ENCODE measurements at regions not wholly inside any gene's neighbourhood (a gene's known extent, or its start where the extent isn't known, plus 50 kb on each side); places are given as distances from the start of the nearest gene placed in this dataset.

DNA sequence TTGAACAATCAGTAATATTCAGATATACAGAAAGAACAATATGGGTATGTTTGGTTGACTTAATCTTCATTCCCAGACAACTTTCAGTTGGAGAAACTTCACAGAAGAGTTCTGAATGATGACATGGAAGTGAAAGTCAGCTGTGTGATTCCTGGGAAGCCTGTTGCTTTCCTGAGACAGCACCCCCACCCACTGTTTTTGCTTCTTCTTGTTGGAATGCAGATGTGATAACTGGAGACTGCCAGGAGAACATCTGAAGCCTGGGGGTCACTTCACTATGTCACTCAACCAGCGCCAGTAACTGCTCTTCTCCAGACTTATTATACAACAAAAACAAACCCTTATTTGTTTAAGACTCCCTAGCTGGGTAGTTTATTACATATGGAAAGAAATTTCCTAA is 599.4 kb downstream of the ZIC1 start:
- H3K4me3 ChIP-seq: no peak overlapping the region
- ATAC-seq (no peak), DNase-seq (no peak)
- in situ Hi-C loops (cut with MboI; ENCODE audit: low sequenced_read_pairs in 4 of 4) (no loop called here), intact Hi-C loops (cut with DNase I; ENCODE audit: low total_unique reads) (no loop called here)
- H3K9me3 ChIP-seq: no peaks in the 10 kb centered on the region
- H3K27ac ChIP-seq: no peak overlapping the region
- TF ChIP-seq CTCF (IDR thresholded peaks at IDR 0.05 in 4 of 5, conservative IDR thresholded peaks at IDR 0.05 in 1 of 5) (no peak), POLR2A (IDR thresholded peaks at IDR 0.05) (no peak)
- H3K27me3 ChIP-seq: no peaks in the 10 kb centered on the region
- H3K4me1 ChIP-seq: no peaks in the 10 kb centered on the region
- H3K36me3 ChIP-seq: no peaks in the 10 kb centered on the region

- DNase-seq: no peak
- H3K4me1 ChIP-seq: no peaks in the 10 kb centered on the region
- ATAC-seq: no peak
- in situ Hi-C loops (cut with MboI; ENCODE audit: low sequenced_read_pairs in 4 of 4): no loop called here
- no peaks in the 10 kb centered on the region for H3K27me3 ChIP-seq
- no peak overlapping the region for H3K27ac ChIP-seq
- TF ChIP-seq POLR2A (IDR thresholded peaks at IDR 0.05) (no peak), CTCF (IDR thresholded peaks at IDR 0.05 in 4 of 5, conservative IDR thresholded peaks at IDR 0.05 in 1 of 5) (no peak)
- intact Hi-C loops (cut with DNase I; ENCODE audit: low total_unique reads): no loop called here
- H3K4me3 ChIP-seq: no peak overlapping the region
- H3K36me3 ChIP-seq: no peaks in the 10 kb centered on the region
- H3K9me3 ChIP-seq: peaks cover 0 to 11% (median 3%) of the 10 kb centered on the region in 3 donors
These were observed 611.7 kb downstream of the ZIC1 start for GRCh38 chr3:148020861-148021260.

DNA sequence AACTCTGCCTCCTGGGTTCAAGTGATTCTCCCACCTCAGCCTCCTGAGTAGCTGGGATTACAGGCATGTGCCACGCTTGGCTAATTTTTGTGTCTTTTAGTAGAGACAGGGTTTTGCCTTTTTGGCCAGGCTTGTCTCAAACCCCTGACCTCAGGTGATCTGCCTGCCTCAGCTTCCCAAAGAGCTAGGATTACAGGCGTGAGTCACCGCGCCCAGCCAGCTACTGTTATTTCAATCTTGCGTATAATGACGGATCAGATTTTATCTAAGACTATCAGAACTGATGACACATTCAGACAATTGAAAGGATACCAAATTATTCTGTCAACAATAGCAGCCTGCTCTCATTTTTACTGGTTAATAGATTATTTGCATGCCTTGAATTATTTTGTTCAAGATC is 612.2 kb downstream of the ZIC1 start:
- Histone ChIP-seq H3K27me3 (no peaks in the 10 kb centered on the region), H3K4me3 (no peak overlapping the region), H3K36me3 (no peaks in the 10 kb centered on the region), H3K4me1 (peaks cover 0 to 4% of the 10 kb centered on the region in 2 donors), H3K27ac (no peak overlapping the region), H3K9me3 (peaks cover 0 to 11% (median 0%) of the 10 kb centered on the region in 3 donors)
- no peak for DNase-seq
- intact Hi-C loops (cut with DNase I; ENCODE audit: low total_unique reads): no loop called here
- no peak for ATAC-seq
- TF ChIP-seq POLR2A (IDR thresholded peaks at IDR 0.05): no peak
- no peak for TF ChIP-seq CTCF (IDR thresholded peaks at IDR 0.05 in 4 of 5, conservative IDR thresholded peaks at IDR 0.05 in 1 of 5)
- in situ Hi-C loops (cut with MboI; ENCODE audit: low sequenced_read_pairs in 4 of 4): no loop called here

DNA sequence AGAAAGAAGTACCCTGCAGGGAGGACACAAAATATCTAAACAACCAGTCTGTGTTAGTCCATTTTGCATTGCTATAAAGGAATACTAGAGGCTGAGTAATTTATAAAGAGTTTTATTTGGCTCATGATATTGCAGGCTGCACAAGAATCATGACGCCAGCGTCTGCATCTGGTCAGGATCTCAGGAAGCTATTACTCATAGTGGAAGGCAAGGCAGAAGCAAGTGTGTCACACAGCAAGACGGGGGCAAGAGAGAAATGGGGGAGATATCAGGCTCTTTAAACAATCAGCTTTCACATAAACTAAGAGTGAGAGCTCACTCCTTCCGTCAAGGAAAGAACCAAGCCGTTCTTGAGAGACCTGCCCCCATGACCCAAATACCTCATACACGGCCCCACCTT is 614.8 kb downstream of the ZIC1 start:
- Histone ChIP-seq H3K9me3 (no peaks in the 10 kb centered on the region), H3K27ac (no peak overlapping the region), H3K36me3 (no peaks in the 10 kb centered on the region), H3K4me1 (peaks cover 0 to 4% of the 10 kb centered on the region in 2 donors), H3K27me3 (no peaks in the 10 kb centered on the region), H3K4me3 (no peak overlapping the region)
- in situ Hi-C loops (cut with MboI; ENCODE audit: low sequenced_read_pairs in 4 of 4) (no loop called here), intact Hi-C loops (cut with DNase I; ENCODE audit: low total_unique reads) (no loop called here)
- ATAC-seq (no peak), DNase-seq (no peak)
- no peak for TF ChIP-seq CTCF (IDR thresholded peaks at IDR 0.05 in 4 of 5, conservative IDR thresholded peaks at IDR 0.05 in 1 of 5)
- no peak for TF ChIP-seq POLR2A (IDR thresholded peaks at IDR 0.05)

- DNase-seq (peak in 1 of 2 donors; percentile 13), ATAC-seq (peak; percentile 83 to 95)
- Histone ChIP-seq H3K9me3 (no peaks in the 10 kb centered on the region), H3K27ac (no peak overlapping the region), H3K4me3 (no peak overlapping the region), H3K4me1 (peaks cover 0 to 4% of the 10 kb centered on the region in 2 donors), H3K27me3 (no peaks in the 10 kb centered on the region), H3K36me3 (no peaks in the 10 kb centered on the region)
- no peak for TF ChIP-seq POLR2A (IDR thresholded peaks at IDR 0.05)
- TF ChIP-seq CTCF (IDR thresholded peaks at IDR 0.05 in 4 of 5, conservative IDR thresholded peaks at IDR 0.05 in 1 of 5): no peak
- in situ Hi-C loops (cut with MboI; ENCODE audit: low sequenced_read_pairs in 4 of 4) (no loop called here), intact Hi-C loops (cut with DNase I; ENCODE audit: low total_unique reads) (no loop called here)
These were observed 616.9 kb downstream of the ZIC1 start for GRCh38 chr3:148026009-148026588.
